NCI-H146 treated with DMSO at 0.1 percent for 48 hours (cell line): ENCODE measurements at regions not wholly inside any gene's neighbourhood (a gene's known extent, or its start where the extent isn't known, plus 50 kb on each side); places are given as distances from the start of the nearest gene placed in this dataset.

Experiments
- DNase-seq: peaks from one replicate; lab custom pipeline; 2025; ENCODE audit not compliant: unreplicated experiment; lab: John Stamatoyannopoulos, UW

- no peak for DNase-seq
Measured at GRCh38 chr16:26189536-26189935, 497.8 kb downstream of the HS3ST4 start.

- no peak for DNase-seq
Measured at GRCh38 chr16:26194526-26194925, 502.8 kb downstream of the HS3ST4 start.

- no peak for DNase-seq
Measured at GRCh38 chr16:26195225-26195624, 503.5 kb downstream of the HS3ST4 start.

GRCh38 chr16:26196310-26196709 is 504.6 kb downstream of the HS3ST4 start:
- DNase-seq = no peak

GRCh38 chr16:26196802-26197201 is 505.0 kb downstream of the HS3ST4 start:
- no peak for DNase-seq

GRCh38 chr16:26197707-26198106 is 505.9 kb downstream of the HS3ST4 start:
- no peak for DNase-seq

GRCh38 chr16:26198221-26198620 is 506.5 kb downstream of the HS3ST4 start:
- DNase-seq = no peak

- no peak for DNase-seq
Measured at GRCh38 chr16:26204138-26204537, 512.4 kb downstream of the HS3ST4 start.

GRCh38 chr16:26211542-26211941 is 519.8 kb downstream of the HS3ST4 start:
- DNase-seq = no peak

GRCh38 chr16:26212599-26212998 is 520.8 kb downstream of the HS3ST4 start:
- DNase-seq = no peak

GRCh38 chr16:26214581-26215174 is 522.9 kb downstream of the HS3ST4 start:
- DNase-seq = no peak

- no peak for DNase-seq
Measured at GRCh38 chr16:26220894-26221293, 529.1 kb downstream of the HS3ST4 start.

- DNase-seq = no peak
Measured at GRCh38 chr16:26231647-26232046, 539.9 kb downstream of the HS3ST4 start.

- no peak for DNase-seq
Measured at GRCh38 chr16:26240807-26241206, 549.0 kb downstream of the HS3ST4 start.

GRCh38 chr16:26247063-26247462 is 555.3 kb downstream of the HS3ST4 start:
- no peak for DNase-seq

GRCh38 chr16:26252598-26252997 is 560.8 kb downstream of the HS3ST4 start:
- no peak for DNase-seq

GRCh38 chr16:26261621-26262020 is 569.9 kb downstream of the HS3ST4 start:
- no peak for DNase-seq

- DNase-seq = no peak
Measured at GRCh38 chr16:26263406-26263805, 571.6 kb downstream of the HS3ST4 start.

- DNase-seq = no peak
Measured at GRCh38 chr16:26267641-26268040, 575.9 kb downstream of the HS3ST4 start.

- no peak for DNase-seq
Measured at GRCh38 chr16:26269673-26270072, 577.9 kb downstream of the HS3ST4 start.

GRCh38 chr16:26273607-26274006 is 581.8 kb downstream of the HS3ST4 start:
- no peak for DNase-seq

- DNase-seq = no peak
Measured at GRCh38 chr16:26275021-26275590, 583.3 kb downstream of the HS3ST4 start.

GRCh38 chr16:26276289-26276688 is 584.5 kb downstream of the HS3ST4 start:
- DNase-seq = no peak
